Fibroblast of skin of scalp (primary cell): ENCODE measurements at regions not wholly inside any gene's neighbourhood (a gene's known extent, or its start where the extent isn't known, plus 50 kb on each side); places are given as distances from the start of the nearest gene placed in this dataset.

ENCODE experiments used
- DNase-seq: peaks from one replicate; pipeline ENCODE4 v3.0.0-alpha.2; 2013

DNA sequence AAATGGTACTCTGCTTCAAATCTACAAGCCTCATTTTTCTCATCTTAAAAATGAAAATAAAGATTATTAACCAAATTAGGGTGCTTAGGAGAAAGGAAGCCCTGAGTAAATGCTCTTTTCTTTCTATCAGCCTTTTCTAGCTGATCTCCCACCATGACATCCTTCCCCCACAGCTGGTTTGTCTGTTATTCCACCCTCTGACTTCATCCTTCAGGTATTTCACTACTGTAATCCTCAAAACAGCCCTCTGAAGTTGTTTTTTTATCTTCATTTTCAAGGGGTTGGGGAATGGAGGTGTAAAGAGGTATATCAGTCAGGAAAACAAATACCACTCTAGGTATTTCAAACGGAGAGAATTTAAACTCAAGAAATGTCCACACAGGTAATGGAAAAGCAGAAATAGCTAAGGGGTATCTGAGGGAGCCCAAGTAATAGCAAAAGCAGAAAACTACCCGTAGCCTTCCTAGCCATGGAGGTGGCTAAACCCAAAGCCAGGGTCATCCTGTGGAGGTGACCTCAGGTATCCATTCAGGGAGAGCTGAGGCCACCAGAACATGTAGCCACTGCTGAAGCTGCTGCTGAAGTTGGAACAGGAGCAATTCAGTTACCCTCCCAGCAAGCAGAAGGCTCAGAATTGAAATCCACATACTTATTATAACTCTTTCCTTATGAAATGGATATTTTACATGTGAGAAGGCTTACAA, 990.9 kb upstream of the ACVR2A start:
- DNase-seq: peak; percentile 18

DNA sequence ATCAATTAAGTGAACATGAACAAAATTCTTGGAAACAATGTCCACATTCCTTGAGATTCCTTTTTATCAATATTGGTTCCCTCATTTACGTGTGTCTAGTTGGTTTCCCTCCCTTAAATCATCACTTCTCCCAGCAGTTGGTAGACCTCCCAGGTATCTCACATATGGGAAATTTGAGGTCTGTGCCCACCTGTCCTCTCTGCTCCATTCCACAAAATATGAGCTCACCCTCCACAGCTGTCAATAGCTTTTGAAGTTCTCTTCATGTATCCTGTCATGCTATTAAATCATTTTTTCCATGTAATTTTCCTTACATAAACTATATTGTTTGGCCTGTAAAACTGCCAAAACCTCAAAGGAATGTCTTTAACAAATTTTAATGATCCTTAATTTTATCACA, 992.2 kb upstream of the ACVR2A start:
- DNase-seq: no peak

DNA sequence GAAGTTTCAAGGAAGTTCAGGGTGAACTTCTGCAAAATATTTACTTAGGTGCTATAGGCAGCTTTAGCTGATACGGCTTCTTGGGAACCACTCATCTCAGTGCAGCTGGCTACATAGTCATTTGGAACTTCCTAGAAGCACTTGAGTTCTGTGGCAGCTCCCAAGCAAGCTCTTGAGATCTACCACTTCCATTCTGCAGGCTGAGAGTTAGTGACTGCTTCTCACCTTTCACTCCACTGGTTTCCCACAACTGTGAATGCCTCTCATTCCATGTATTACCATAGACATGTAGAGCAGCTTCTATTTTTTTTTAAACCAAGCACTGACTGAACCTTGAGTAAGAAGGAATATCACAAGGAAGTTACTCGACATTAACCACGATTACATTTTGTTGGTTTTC, 994.1 kb upstream of the ACVR2A start:
- DNase-seq: peak; percentile 3

DNA sequence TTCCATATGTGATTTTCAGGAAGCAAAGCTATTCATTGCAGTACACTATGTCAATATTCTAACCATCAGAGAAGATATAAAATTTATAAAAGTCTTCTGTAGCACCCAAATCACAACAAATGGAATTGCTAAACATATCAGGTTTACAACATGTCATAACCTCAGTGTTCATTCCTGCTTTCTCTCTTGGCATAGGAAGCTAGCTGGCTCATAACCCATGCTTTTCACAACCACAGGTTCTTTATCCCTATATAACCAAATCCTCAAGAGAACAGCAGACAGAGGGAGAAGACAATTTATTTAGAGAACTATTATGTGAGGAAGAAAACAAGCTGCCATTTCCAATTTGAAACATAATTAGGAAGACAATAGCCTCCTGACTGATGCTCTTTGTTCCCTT, 997.0 kb upstream of the ACVR2A start:
- no peak for DNase-seq

DNA sequence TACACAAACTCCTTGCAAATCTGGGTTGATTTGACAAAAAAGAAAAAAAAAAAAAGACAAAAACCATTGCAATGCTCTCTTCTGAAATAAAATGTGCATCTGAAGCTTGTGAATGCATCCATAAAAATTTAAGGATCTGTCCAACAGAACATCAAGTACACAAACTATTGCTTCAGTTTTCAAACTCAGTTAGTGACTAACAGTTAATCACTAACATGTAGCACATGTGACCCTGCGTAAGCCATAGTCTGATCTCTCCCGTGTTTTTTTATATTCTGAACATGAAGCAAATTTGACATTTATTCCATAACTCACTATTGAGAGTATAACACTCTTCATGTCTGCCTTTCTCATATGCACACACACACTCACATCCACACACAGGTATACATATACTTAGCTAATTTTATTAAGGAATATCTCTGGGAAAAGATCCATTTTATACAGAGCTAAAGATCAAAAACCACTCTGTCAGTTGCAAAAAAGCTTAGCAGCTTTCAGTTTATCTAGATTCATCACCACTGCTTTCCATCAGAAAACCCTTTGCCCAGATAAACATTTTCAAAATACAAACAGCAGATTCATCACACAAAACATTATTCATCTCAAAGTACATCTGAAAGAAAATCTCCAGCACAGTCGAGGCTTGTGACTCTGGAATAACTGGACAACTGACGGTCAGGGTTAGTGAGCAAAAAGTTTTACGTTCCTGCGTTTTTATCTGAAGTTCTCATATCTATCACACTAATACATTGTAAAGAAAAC, 1000.4 kb upstream of the ACVR2A start:
- no peak for DNase-seq

DNA sequence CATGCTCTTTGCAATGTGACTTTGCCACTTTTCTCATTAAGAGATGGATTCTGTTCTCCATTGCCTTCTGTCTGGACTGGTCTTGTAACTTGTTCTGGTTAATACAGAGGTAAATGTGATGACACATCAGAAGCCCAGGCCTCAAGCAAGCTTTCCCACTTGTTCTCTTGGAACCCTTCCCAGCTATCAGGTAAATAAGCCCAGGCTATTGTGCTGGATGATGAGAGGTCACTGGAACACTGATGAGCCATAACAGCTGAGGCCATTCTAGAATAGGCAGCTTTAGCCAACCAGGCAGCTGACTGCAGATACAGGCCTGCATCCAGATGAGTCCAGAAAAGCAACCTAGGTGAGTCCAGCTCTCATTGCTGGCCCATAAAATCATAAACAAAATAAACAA, 1007.0 kb upstream of the ACVR2A start:
- DNase-seq: no peak

DNA sequence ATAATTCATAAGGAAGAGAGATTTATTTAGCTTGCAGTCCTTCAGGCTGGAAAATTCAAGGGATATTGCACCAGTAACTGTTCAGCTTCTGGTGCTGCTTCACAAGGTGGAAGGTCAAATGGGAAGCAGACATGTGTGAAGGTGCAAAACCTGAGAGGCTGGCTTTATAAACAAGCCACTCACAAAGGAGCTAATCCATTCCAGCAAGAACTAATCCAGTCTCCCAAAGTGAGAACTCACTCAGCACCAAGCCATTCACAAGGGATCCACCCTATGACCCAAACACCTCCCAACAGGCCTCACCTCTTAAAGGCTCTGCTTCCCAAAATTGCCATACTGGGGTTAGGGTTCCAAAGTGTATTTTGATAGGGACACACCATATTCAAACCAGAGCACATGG, 1018.4 kb upstream of the ACVR2A start:
- no peak for DNase-seq

DNA sequence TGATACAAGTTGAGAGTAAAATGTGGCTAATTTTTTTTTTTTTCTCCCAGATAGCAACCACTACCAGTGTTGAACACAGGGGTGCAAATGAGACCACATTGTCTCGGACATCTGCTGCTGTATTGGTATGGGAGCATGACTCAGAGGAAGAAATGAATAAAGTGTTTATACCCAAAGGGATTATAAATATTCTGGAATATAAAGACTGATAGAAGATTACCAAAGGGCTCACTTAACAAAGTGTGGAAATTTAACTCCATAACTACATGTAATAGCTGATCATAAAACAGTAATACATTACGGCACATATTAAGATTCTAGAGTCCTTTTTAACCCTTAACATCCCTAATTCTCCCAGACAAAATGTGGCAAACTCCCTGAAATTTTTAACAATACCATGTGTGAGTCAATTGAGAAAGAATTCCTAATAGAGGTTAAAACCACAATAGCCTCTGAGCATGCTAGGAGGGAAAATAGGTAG, 1023.0 kb upstream of the ACVR2A start:
- DNase-seq: peak; percentile 52

DNA sequence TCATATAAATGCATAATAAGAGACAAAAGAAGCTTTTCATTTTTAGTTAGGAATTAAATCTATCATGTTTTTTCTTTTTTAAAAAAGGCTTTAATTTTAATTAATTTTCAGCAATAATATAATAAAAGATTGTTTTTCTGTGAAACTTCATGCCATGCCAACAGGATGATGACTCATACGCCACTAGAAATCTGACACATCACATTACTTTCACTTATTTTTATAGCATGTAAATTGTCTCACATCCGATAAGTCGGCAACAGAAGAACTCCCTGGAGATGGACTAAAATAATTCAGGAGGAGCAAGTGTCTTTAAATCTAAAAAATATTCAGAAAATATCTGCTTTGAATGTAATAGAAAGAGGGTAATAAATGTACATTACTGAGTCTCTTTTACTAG, 1024.2 kb upstream of the ACVR2A start:
- peak; percentile 41 for DNase-seq

DNA sequence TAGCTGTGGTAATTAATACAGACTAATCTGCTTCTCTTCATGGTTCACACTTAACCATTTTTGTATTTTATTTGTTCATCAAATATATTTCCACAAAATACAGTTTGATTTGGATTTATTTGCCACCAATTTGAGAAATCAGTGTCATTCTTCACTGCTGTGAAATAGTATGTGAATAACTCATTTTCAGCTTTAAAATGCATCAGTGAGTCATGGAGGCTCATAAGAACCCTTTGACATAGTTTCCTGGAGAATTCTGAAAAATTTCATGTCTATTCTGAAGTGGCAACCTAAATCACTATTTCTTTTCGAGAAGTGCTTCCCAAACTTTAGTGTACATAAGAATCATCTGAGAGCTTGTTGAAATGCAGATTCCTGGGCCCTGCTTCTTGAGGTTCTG, 1026.7 kb upstream of the ACVR2A start:
- peak; percentile 24 for DNase-seq

DNA sequence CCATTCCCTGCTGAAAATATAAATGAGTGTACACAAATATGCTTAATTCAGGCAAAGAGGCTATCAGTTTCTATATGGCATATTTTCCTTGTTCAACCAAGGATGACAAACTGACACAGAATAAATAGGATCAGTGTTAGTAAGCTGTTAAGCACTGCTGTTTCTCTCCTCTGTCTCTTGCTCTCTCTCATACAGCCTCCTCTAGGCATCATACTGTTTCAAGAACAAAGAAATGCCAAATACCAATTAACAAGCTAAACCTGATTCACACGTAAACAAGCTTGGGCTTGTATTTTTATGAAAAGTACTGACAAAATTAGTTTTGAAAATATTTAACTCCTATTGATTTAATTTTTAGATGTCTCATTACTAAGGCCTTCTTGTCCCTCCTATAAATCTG, 1027.2 kb upstream of the ACVR2A start:
- no peak for DNase-seq

DNA sequence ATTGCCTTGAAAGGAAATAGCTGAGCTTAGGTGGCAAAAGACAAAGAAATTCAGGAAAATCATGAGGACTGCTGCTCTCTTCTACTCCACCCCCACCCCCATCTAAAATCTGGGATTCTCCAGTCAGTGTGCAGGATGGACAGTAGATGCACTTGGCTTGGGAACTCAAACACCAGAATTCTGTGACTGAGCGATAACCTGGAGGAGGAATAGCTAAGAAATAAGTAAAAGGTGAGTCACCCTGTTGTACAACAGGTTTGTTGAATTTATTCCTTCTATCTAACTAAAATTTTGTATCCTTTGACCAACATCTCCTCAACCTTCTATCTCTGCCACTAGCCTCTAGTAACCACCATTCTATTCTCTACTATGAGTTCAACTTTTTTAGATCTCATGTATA, 1029.9 kb upstream of the ACVR2A start:
- DNase-seq: no peak

DNA sequence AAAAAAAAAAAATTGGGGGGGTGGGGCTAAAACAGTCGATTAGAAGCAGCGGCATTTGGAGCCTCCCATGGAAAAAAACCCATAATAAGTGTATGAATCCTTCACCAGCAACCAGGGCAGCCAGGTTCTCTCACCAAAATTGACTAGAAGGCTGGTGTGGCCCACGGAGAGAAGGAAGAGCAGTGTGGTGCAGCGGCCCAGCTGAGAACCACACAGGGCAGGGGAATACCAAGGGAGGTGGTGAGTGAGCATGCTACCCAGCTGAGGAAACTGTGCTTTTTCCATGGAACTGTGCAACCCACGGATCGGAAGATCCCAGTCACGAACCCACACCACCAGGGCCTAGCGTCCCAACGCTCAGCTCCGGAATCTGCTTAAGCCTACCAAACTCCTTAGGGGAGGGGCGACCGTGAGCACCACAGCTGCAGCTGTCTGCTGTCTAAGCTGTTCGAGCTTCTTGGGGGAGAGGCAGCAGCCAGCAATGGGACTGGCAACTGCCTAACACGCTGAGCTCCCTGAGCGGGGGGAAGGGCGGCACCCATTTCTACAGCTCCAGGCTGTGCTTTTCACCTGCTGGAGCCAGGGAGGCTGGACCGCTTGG, 1037.2 kb upstream of the ACVR2A start:
- DNase-seq: no peak

DNA sequence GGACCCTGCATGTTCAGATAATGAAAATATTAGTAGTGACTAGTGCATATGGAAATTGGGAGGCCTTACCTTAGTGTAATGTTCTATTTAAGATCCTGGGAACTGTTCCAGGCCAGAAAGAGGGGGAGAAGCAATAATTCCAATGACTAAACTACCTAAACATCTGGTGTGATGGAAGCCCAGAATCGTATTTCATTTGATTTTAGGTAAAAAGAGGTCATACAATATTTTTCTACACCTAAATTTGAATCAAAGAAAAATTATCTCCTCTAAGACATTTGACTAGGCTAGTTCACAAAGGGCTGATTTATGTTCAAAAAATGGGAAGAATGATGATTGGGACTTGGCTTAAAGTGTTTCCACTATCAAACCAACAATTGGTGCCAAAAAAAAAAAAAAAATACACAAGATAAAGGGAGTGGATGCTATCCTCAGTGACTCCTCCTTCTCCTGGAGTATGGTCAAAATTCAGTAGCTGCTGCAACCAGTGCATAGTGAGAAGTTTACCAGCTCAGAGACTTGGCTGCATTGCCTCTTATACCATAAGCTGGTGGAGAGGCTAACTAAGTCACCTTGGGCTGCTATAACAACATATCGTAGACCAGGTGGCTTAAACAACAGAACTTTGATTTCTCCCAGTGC, 1038.3 kb upstream of the ACVR2A start:
- DNase-seq: peak; percentile 14

DNA sequence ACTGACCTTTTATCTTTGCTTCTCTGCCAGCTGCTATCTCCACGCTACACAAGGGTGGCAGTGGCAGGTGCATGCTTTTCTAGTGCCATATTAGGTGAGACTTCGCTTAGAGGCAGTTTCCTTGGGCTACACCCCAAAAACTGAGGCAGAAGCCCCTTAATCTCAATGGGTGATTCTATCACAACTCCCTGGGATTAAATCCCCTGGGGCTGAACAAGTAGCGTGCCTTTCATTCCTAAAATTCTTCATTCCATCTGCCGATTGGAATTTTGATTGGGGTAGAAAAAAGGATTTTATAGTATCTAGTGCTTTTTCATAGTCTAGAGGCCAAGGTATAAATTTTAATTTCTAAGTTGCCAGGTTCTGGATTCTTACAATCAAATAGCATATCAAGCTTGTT, 1040.5 kb upstream of the ACVR2A start:
- no peak for DNase-seq

DNA sequence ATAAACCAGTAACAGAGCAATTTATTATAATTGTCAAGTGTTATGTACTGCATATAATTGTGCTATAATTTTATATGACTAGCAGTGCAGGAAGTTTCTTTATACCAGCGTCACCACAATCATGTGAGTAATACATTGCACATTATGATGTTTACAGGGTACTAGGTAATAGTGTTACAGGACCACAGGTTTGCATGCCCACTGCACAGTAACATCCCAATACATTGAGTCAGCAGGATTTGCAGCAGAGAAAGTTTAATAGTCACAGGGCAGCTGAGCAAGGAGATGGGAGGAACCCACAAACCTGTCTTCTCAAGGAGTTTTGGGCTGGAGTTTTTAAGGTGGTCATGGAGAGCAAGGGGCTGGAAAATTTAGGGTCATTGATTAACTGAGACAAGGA, 1042.9 kb upstream of the ACVR2A start:
- no peak for DNase-seq

DNA sequence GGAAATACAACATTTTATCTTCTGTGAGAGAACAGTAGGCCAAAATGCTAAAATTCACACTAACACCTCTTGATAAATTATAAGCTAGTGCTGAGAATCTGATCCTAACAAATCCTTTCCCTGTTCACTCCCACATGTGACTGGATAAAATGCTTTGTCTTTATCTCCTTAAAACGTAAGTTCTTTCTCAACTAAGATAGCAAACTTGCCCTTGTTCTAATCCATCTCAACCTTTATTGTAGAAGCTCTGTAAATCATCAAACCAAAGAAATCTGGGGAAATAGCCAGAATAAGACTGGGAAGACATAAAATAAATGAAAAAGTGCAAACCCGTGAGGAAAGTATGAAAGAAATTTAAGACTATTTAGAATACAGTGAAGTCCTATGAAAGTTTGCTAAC, 1058.4 kb upstream of the ACVR2A start:
- no peak for DNase-seq

DNA sequence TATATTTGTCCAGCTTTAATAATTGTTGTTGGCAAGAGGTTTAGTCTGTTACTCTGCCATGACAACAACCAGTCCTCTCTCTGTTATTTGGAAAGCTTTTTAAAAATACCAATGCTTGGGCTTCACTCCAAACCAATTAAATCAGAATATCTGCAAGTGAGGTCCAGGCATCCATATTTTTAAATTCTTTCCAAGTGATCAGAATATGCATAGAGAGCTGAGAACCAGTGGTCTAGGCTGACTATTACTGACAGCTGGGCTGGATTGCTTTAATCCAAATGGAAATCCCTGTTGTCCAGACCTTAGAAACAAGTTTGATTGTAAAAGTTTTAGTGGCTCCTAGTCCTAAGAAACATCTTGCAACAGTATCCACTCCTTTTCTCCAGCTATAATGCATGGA, 1059.7 kb upstream of the ACVR2A start:
- no peak for DNase-seq

DNA sequence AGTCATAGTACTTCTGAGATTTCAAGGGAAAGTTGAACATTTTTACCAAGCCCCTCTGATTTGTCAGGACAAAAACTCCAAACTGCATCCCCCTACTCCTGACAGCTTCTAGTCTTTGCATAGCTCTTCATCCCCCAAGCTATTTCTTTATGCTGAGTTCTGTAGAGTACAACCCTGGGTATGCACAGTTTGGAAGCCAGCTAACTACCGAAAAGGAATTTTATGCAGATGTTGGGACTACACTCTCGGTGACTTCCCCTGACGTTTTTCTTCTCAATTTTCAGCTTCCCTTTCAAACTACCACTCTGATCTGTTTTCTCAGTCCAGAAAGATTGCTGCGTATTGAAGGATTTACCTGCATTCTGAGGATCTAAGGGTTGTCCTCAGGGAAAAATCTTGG, 1060.2 kb upstream of the ACVR2A start:
- DNase-seq: no peak

DNA sequence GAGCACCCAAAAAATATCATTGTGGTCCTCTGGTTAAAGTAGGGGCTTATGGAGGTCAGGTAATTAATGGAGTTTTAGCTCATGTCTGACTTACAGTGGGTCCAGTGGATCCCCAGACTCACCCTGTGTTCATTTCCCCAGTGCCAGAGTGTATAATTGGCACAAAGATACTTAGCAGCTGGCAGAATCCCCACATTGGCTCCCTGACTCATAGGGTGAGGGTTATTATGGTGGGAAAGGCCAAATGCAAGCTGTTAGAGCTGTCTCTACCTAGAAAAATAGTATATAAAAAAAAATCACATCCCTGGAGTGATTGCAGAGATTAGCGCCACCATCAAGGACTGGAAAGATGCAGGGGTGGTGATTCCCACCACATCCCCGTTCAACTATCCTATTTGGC, 1067.6 kb upstream of the ACVR2A start:
- DNase-seq: no peak

DNA sequence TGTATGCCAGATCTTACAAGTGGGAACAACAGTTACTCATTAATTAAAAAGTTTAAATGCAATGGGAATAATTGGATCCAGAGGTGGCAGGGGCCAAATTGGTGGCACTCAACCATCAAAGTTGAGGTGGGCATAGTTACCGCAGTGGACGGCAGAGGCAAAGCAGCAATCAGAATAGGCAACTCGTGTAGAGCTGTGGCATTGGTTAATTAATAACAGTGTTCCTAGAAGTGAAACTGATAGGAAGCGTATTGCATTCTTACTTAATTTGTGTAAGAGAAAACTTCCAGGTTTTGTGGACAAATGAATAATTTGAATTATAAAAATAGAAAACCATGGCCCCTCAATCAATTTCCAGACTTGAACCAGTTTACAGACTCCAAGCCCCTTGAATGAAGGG, 1068.2 kb upstream of the ACVR2A start:
- DNase-seq: no peak

DNA sequence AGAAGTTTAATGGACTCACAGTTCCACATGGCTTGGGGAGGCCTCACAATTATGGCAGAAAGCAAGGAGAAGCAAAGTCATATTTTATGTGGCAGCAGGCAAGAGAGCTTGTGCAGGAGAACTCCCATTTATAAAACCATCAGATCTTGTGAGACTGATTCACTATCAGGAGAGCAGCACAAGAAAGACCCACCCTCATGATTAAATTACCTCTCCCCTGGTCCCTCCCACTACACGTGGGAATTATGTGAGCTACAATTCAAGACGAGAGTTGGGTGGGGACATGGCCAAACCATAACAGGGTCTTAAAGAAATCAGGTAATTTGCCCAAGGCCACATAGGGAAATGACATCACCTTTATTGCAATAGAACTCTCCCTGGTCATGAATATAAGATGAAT, 1073.3 kb upstream of the ACVR2A start:
- no peak for DNase-seq

DNA sequence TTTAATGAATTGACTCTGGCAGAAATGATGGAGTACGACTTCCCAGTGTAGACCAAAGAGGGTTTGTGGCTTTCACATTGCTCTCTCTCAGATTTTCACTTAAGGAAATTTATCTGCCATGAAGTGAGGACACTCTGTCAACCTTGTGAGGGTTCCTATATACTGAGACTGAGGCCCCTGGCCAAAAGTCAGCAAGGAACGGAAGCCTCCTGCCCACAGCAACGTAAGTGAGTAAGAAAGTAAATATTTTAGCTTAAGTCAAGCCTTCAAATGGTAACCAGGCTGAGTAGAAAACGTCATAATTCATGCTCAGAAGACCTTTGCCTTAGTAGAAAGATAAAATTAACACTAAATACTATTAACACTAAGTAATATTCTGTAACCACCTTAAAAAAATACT, 1080.5 kb upstream of the ACVR2A start:
- DNase-seq: no peak

DNA sequence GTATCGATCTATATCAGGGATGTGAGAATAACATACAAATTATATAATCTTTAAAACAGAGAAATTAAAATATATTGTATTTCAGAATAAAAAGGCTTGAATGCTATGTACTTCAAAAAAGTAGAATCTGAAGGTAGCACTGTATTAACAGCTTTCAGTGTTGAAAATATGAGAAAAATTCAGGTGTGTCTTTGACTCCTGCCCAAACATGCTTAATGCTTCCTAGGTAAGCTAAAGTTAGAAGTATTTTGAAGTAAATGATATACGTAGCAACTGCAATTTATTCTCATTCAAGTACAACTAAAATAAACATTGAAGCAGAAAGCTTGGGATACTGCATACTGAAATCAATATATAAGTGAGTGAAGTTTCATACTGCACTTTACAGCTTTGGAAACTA, 1082.0 kb upstream of the ACVR2A start:
- no peak for DNase-seq
